GM18858 (cell line): ENCODE measurements at regions not wholly inside any gene's neighbourhood (a gene's known extent, or its start where the extent isn't known, plus 50 kb on each side); places are given as distances from the start of the nearest gene placed in this dataset.

Experiments
- ATAC-seq: cut with Tn5 transposase; IDR thresholded peaks from one replicate; pipeline ENCODE4 v1.9.1; 2021; ENCODE audit not compliant: unreplicated experiment

DNA sequence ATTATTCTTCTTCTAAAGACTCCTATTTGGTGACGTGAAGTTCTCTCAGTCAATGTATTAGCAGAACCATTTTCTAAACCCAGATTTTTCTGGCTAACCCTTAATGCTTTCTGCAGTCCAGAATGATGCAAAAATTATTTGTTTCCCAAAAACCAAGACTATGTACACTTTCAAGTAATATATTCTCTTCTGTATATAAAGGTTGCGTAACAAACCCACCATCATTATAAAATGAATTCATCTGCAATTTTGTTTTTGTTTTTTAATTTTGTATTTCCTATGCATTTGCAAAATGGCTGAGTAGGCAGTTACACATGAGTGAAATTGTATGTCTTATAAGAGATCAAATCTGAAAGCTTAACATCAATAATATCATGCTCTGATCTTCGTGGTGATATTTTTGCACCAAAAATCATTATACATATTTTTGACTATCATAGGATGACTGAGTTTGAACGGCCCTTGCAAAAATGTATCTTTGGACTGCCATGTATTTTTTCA, 593.6 kb downstream of the ZIC1 start:
- ATAC-seq = no peak

- ATAC-seq = no peak
Measured at GRCh38 chr3:148004331-148004730, 595.2 kb downstream of the ZIC1 start.

DNA sequence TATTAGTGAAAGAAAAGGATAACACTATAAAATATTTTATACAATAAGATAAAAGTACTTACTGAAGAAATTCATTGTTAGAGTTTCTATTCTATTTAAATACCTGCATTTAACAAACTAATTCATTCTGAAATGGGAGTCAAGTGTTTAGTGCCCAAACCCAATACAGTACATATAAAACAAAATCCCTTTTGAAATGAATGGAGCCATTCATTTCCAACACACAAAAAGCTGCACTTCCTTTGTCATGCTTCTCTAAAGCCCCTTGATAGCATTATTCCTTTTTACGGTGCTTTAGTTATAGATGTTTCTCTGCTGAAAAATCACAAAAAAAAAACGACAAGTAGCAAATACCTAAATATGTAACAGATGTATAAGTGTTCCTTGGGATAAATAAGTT, 596.3 kb downstream of the ZIC1 start:
- no peak for ATAC-seq

DNA sequence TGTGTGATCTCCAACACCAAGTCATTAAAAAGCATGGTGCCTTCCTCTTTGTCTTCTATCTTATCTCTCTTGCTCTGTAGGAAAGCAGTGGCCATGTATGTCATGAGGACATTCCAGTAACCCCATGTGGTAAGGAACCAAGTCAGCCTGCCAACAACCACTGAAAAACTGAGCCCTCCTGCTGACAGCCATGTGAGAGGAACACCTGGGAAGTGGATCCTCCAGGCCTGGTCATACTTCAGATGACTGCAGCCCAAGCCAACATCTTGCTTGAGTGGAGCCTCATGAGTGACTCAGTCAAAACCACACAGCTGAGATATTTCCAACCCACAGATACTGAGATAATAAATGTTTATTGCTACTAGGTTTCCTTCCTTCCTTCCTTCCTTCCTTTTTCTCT, 597.3 kb downstream of the ZIC1 start:
- no peak for ATAC-seq

GRCh38 chr3:148008591-148008990, 599.4 kb downstream of the ZIC1 start:
- no peak for ATAC-seq

- no peak for ATAC-seq
Measured at GRCh38 chr3:148020861-148021260, 611.7 kb downstream of the ZIC1 start.

GRCh38 chr3:148021381-148021780, 612.2 kb downstream of the ZIC1 start:
- no peak for ATAC-seq

- ATAC-seq = no peak
Measured at GRCh38 chr3:148023994-148024393, 614.8 kb downstream of the ZIC1 start.

GRCh38 chr3:148026009-148026588, 616.9 kb downstream of the ZIC1 start:
- ATAC-seq = no peak

DNA sequence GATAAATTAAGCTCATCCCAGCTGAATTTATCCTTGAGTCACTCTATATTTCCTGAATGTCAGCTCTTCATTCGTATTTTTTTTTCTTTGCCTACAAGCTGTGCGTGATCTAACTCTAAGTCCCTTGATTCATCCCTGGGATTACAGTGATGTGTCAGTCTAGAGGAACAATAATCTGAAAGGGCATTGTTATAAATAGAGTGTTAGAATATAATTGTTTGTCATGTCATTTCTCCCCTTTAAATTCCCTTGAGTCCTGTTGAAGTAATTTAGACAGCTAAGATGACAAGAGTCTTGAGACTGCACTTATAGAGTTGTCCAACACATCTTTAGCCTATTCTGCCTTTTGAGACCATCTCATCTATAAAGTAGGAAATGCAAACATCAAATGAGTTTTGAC, 621.8 kb downstream of the ZIC1 start:
- no peak for ATAC-seq

DNA sequence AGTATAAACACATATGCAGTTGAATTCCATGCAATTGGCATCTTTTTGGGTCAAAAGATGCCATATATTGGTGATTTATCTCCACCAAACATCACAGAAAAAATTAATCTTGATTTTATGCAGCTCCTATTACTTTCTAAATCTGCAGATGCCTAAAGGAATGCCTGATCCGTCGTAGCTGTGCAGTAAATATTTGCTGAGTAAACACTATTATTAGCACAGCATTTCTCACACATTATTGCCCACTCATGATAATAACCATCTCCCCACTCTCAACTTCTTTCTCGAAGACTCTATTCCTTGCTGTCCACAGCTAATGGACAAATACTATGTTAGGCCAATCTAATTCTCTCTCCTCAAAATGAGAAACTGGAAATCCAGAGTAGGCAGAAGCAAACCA, 625.2 kb downstream of the ZIC1 start:
- no peak for ATAC-seq

DNA sequence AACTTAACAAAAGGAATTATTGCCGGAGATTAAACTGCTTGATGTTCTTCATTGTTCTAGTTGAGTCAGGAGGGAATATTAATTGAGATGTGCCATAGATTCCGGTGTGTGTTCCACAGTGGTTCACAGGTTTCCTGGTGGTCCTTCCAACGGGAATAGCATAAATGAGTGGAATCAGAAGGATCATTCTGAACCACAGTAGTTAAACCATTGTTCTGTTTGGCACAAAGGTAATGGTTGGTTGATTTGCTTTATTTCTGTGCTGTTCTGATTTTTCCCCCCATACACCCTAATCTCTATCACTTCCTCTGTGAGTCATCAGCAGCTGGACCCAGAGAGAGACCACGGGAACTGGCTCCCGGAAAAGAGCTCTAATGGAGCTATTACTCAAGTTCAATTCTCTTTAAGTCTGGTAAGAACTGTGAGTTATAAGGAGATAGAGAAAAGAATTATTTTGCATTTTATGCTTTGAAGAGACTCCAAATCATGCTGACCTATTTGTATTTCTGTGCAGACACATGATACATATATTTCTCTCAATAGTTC, 627.2 kb downstream of the ZIC1 start:
- no peak for ATAC-seq

GRCh38 chr3:148042663-148043445, 633.7 kb downstream of the ZIC1 start:
- no peak for ATAC-seq

DNA sequence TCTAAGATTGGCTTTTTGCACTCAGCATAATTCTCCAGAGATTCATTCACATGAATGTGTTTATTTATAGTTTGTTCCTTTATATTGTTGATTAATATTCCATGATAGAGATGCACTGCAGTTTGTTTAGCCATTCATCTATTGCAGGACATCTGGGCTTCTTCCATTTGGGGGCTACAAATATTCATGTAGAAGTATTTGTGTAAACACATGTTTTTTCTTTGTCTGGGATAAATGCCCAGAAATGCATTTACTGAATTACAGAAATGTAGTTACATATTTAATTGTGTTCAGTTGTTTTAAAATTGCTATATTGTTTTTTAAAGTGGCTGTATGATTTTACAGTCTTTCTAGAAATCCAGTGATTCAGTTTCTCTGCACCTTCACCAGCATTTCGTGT, 635.0 kb downstream of the ZIC1 start:
- no peak for ATAC-seq

DNA sequence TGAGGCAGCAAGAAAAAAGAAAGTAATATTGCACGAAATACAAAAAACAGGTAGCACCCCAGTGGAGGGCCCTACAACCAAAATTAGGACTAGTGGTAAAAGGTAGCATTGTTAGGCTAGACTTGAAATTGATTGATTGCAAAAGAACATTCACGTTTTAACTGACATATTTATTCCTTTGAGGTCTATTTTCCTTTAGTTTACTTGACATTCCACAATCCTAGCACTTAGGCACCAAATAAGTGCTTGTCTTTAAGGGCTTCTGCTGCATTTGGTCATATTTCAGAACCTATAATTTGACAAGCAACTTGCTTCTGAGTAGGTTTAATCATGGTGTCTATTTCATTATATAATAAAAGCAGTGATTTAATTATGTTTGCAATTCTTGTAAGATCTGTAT, 642.7 kb upstream of the AGTR1 start:
- no peak for ATAC-seq

DNA sequence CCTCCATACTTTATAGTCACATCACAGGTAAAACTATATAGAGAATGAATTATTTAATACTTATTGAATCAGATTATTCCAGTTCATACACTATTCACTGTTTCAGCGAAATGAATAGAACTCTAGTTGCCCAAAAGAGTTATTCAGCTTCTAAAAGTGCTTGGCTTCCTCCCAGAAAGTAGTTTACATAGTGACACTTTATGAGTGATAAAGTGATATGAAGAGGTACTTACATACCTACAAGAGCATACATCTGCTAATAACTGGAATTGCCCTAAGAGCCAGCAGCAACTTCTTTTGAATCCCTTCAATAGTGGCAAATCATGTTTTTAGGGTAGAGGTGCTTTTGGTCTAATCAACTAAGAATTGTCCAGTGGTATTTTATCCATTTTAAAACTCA, 635.1 kb upstream of the AGTR1 start:
- no peak for ATAC-seq

GRCh38 chr3:148066802-148067201, 630.9 kb upstream of the AGTR1 start:
- ATAC-seq = no peak

DNA sequence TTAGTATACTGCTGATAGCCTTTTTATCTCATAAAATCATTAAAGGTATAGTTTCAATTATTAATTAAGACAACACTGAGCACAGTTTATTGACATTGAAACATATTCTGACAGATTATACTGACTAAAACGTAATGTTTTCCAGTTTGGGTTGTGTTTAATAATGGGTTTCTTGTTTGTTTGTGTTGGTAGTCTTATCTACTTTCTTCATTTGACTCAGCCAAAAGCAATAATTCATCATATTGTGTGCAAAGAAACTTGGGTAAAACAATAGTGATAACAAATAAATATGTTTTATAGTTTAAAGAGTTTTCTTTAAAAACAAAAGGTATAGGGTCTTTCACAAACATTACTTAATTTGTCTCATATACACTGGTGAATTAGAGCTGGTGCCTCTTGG, 629.2 kb upstream of the AGTR1 start:
- no peak for ATAC-seq

DNA sequence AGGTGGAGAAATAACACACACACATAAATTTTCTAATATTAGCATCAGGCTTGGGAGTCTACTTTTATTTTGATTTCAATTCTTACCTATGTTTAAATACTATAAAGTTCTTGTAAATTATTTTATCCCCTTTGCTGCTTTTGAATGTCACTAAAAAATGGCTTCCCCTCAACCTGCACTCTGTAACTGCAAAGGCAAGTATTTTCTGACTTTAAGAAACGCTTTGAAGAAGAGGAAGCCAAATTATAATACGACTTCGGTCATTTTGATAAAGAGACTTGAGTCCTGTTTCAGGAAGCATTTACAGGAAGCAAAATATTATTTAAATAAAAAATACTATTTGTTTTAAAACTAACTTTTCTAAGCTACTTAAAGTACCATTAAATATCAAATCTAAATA, 627.7 kb upstream of the AGTR1 start:
- no peak for ATAC-seq

DNA sequence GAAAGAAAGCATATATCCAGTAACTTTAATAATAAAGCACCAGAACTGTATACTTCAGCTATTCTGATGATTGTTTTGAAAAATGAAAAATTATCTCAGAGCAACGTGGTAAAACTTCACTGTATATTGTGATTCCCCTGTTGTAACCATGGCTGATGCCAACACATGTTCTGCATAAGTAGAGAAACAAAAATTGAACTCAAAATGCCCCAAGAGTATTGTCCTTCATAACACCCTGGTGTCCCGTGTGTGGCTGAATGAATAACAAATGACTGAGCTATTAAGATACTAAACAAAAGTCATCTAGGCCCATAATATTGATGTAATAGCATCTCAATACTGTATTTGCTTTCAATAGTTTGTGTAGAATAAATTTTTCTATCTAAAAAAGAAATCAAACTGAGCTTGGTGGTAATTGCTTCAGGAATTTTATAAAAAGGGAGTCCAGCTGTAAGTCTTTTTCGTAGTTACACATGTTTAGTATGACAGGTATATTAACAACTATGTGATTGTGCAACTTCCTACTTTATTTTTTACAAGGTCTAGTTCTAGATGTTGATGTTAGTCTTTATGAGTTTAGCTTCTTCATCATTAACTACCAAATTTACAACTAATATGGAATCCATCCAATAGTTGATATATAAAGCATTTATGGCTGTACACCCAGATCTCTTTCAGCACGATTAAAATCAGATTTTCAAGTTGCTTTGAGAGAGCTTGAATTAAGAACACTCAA, 623.8 kb upstream of the AGTR1 start:
- ATAC-seq = no peak

DNA sequence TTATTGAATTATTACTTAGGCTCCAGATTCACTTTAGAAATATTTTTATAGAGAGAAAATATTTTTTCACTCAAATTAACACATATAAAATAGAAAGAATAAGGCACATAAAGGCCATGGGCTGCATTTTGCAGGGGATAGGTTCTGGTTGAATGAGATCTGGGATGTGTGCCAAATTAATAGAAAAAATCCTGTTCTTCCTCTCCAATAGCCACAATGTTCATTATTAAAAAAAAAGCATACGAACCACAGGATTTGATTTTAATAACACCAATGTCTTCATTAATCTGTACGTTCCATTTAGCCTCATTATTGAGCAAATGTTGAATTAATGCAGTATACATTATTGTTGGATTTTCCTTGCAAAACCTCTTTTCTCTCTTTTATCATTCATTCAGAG, 622.8 kb upstream of the AGTR1 start:
- ATAC-seq = no peak
